Kidney epithelial cell (primary cell): ENCODE measurements at regions not wholly inside any gene's neighbourhood (a gene's known extent, or its start where the extent isn't known, plus 50 kb on each side); places are given as distances from the start of the nearest gene placed in this dataset.

ENCODE experiments used
- DNase-seq: peaks from one replicate; pipeline ENCODE4 v3.0.0-alpha.2; 2010; ENCODE audit warnings: low read depth
- H3K27me3 ChIP-seq: 2 replicates; pipeline ENCODE4 v1.6.0; 2011; ENCODE audit warnings: low read length; ENCODE audit not compliant: control insufficient read depth, insufficient read depth
- H3K36me3 ChIP-seq: 2 replicates; pipeline ENCODE4 v1.5.1; 2011; ENCODE audit warnings: low read length; ENCODE audit not compliant: control insufficient read depth, insufficient read depth
- H3K4me3 ChIP-seq: 2 replicates; pipeline ENCODE4 v1.5.1; 2011; ENCODE audit warnings: low read depth, mild to moderate bottlenecking, control low read depth, low read length
- CTCF ChIP-seq: IDR thresholded peaks from 2 replicates; pipeline ENCODE4 v1.5.1; 2011; ENCODE audit warnings: mild to moderate bottlenecking, moderate library complexity, low read length, control low read depth, inconsistent platforms; ENCODE audit not compliant: insufficient read depth, poor library complexity, severe bottlenecking

DNA sequence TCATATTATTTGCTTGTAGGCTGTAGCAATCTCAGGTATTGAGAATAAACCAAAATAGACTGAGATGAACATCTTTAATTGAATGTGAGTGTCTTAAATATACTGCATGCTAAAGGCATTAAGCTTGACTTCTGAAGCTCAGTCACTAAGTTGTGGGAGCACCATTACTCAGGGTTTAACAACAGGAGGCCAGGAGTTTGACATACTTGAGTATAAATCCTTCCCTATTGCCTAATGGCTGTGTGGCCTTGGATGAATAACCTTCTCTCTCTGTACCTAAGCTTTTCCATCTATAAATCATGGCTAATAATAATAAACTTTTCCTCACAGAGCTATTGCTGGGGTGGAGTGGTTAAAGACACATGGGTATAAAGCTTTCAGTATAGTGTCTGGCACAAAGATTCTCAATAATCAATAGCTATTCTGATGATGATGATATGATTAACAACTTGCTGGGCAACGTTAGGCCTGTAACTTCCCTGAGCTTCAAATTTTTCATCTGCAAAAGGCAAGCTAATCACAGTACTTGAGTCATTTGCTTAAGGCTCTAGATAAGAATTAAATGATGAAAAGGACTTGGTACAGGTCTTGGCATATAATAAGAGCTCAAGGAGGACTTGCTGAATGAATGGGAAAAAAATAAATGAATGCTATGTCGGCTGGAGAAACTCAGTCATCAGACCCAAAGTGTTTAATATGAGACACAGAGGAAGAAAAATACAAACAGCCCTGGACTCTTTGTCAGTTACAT is 174.0 kb upstream of the IL12B start:
- H3K36me3 ChIP-seq: no peaks in the 10 kb centered on the region
- no peak for TF ChIP-seq CTCF
- DNase-seq: no peak
- no peaks in the 10 kb centered on the region for H3K27me3 ChIP-seq
- H3K4me3 ChIP-seq: no peak overlapping the region

DNA sequence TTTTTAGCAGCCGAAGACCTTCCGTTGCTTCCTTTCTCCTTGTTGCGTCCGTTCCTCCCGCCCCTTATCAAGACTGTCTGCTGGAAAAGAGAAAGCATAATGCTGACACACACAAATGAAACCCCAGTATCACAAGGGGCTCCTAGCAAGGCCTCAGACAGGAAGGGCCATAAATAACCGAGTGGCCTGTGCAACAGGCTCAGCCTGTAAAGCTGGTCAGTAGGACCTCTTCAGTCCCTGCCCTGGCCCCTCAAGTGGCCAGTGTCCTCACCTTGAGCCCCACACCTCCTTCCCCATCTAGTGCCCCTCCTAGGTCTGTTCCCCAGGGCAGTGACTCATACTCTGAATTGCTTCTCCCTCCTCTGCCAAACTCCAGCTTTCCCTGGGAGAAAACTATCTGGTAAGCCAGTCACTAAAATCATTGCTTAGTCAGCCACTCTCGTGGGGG is 174.6 kb upstream of the IL12B start:
- no peaks in the 10 kb centered on the region for H3K36me3 ChIP-seq
- H3K4me3 ChIP-seq: no peak overlapping the region
- H3K27me3 ChIP-seq: no peaks in the 10 kb centered on the region
- DNase-seq: no peak
- no peak for TF ChIP-seq CTCF

- Histone ChIP-seq H3K27me3 (no peaks in the 10 kb centered on the region), H3K4me3 (no peak overlapping the region), H3K36me3 (no peaks in the 10 kb centered on the region)
- no peak for TF ChIP-seq CTCF
- DNase-seq: no peak
These were observed 176.8 kb upstream of the IL12B start for GRCh38 chr5:159507055-159507454.

GRCh38 chr5:159507661-159508060 is 177.4 kb upstream of the IL12B start:
- H3K27me3 ChIP-seq: no peaks in the 10 kb centered on the region
- no peaks in the 10 kb centered on the region for H3K36me3 ChIP-seq
- TF ChIP-seq CTCF: no peak
- no peak overlapping the region for H3K4me3 ChIP-seq
- DNase-seq: no peak

- Histone ChIP-seq H3K27me3 (no peaks in the 10 kb centered on the region), H3K4me3 (no peak overlapping the region), H3K36me3 (no peaks in the 10 kb centered on the region)
- no peak for TF ChIP-seq CTCF
- DNase-seq: no peak
These were observed 178.1 kb upstream of the IL12B start for GRCh38 chr5:159508344-159508743.
